HCT116 (cell line): ENCODE measurements at regions not wholly inside any gene's neighbourhood (a gene's known extent, or its start where the extent isn't known, plus 50 kb on each side); places are given as distances from the start of the nearest gene placed in this dataset.

ENCODE experiments used
- ATAC-seq: fragments of 200-7000 bp; cut with Tn5 transposase; 2 replicates; pipeline ENCODE4 v1.9.1; 2020; ENCODE audit warnings: mild to moderate bottlenecking, moderate library complexity
- BruUV-seq: library from RNA; stranded (reverse); fragments of 400-500 nt; replicated peaks from 2 replicates; lab custom pipeline; 2021; lab: Mats Ljungman, UMichigan
- CTCF ChIA-PET: fragments of 300-600 bp; sonication (Branson Sonifier 250); formaldehyde crosslinking; loops from one replicate; lab custom pipeline; 2021; ENCODE audit warnings: antibody characterized with exemption; lab: Charles Lee
- POLR2A ChIA-PET: fragments of 300-600, 350-600 bp; sonication (Branson Sonifier 250); formaldehyde crosslinking; loops from one replicate; lab custom pipeline; 2021; ENCODE audit warnings: antibody characterized with exemption; lab: Charles Lee
- RAD21 ChIA-PET, 2 experiments: fragments of 300-600 bp; sonication (Branson Sonifier 250); formaldehyde crosslinking; loops; one replicate each; lab custom pipeline; 2023; ENCODE audit warnings: low total read pairs in 2 of 2; ENCODE audit not compliant: uncharacterized antibody in 2 of 2, unreplicated experiment in 2 of 2, low non-redundant PET in 1 of 2; lab: Charles Lee
- DNase-seq: peaks from one replicate; pipeline ENCODE4 v3.0.0-alpha.2; 2010; ENCODE audit warnings: low read depth, low spot score
- H2AFZ ChIP-seq: fragments of 200-600 bp; shearing (Covaris generic), sonication (generic); 2 replicates; pipeline ENCODE4 v1.6.1; 2017; ENCODE audit warnings: low read depth, mixed run types, mixed read lengths, antibody characterized with exemption, low read length; ENCODE audit not compliant: poor library complexity, severe bottlenecking
- H3K27ac ChIP-seq: 2 replicates; pipeline ENCODE4 v1.5.1; 2012; ENCODE audit warnings: low read depth, low read length
- H3K27me3 ChIP-seq: fragments of 200-600 bp; sonication (generic); 2 replicates; pipeline ENCODE4 v1.6.1; 2016; ENCODE audit warnings: mixed run types, low read length, mixed read lengths; ENCODE audit not compliant: insufficient read depth
- H3K36me3 ChIP-seq, 2 experiments: fragments of 200-500 bp in 1 of 2; fragments of 200-600 bp in 1 of 2; sonication (Bioruptor generic) in 1 of 2; sonication (generic) in 1 of 2; 2 replicates each; pipeline versions ENCODE4 v1.5.1 to v1.6.1; 2014 to 2016; ENCODE audit warnings: low read length in 2 of 2, inconsistent platforms in 1 of 2, mixed read lengths in 1 of 2, mixed run types in 1 of 2; ENCODE audit not compliant: insufficient read depth in 2 of 2, control insufficient read depth in 1 of 2
- H3K4me1 ChIP-seq, 2 experiments: fragments of 200-600 bp in 1 of 2; sonication (generic) in 1 of 2; 2 replicates each; pipeline versions ENCODE4 v1.5.1 to v1.6.1; 2012 to 2017; ENCODE audit warnings: low read length in 2 of 2, inconsistent platforms in 1 of 2, mild to moderate bottlenecking in 1 of 2, mixed read lengths in 1 of 2, mixed run types in 1 of 2, moderate library complexity in 1 of 2; ENCODE audit not compliant: insufficient read depth in 2 of 2, control insufficient read depth in 1 of 2
- H3K4me2 ChIP-seq: fragments of 200-600 bp; sonication (generic); 2 replicates; pipeline ENCODE4 v1.6.1; 2017; ENCODE audit warnings: mixed run types, low read length, mixed read lengths
- H3K4me3 ChIP-seq, 2 experiments: fragments of 200-600 bp in 1 of 2; sonication (generic) in 1 of 2; replicated peaks in 1 of 2; 2 replicates each; pipeline ENCODE4 v1.5.1; 2011 to 2016; ENCODE audit warnings: low read length in 2 of 2, control low read depth in 1 of 2, low read depth in 1 of 2, mild to moderate bottlenecking in 1 of 2, mixed read lengths in 1 of 2, mixed run types in 1 of 2
- H3K79me2 ChIP-seq: fragments of 200-600 bp; sonication (generic); 2 replicates; pipeline ENCODE4 v1.6.1; 2017; ENCODE audit warnings: mild to moderate bottlenecking, mixed run types, low read length, moderate library complexity, mixed read lengths; ENCODE audit not compliant: insufficient read depth
- H3K9ac ChIP-seq: fragments of 200-600 bp; sonication (generic); 2 replicates; pipeline ENCODE4 v1.6.1; 2016; ENCODE audit warnings: low read length, mixed read lengths
- H3K9me2 ChIP-seq: fragments of 200-600 bp; sonication (generic), shearing (Covaris generic); 2 replicates; pipeline ENCODE4 v1.6.1; 2017; ENCODE audit warnings: mixed run types, mild to moderate bottlenecking, moderate library complexity; ENCODE audit not compliant: insufficient read depth
- H3K9me3 ChIP-seq, 2 experiments: fragments of 200-500 bp in 1 of 2; fragments of 200-600 bp in 1 of 2; sonication (Bioruptor generic) in 1 of 2; sonication (generic) in 1 of 2; 2 replicates each; pipeline ENCODE4 v1.6.1; 2014 to 2017; ENCODE audit warnings: low read length in 2 of 2, mixed read lengths in 2 of 2, inconsistent platforms in 1 of 2, low read depth in 1 of 2, mild to moderate bottlenecking in 1 of 2, mixed run types in 1 of 2, moderate library complexity in 1 of 2; ENCODE audit not compliant: control insufficient read depth in 1 of 2, insufficient read depth in 1 of 2
- H4K20me1 ChIP-seq: fragments of 200-600 bp; sonication (generic), shearing (Covaris generic); 2 replicates; pipeline ENCODE4 v1.6.1; 2017; ENCODE audit warnings: mixed run types, mild to moderate bottlenecking, moderate library complexity; ENCODE audit not compliant: insufficient read depth
- CEBPB ChIP-seq: IDR thresholded peaks from 2 replicates; pipeline ENCODE4 v1.6.1; 2012; ENCODE audit warnings: low read depth
- CTCF ChIP-seq, 3 experiments: fragments of 200-600 bp in 1 of 3; sonication (generic) in 1 of 3; IDR thresholded peaks in 2 of 3; conservative IDR thresholded peaks in 1 of 3; 2 replicates each; pipeline ENCODE4 v1.5.1; 2012 to 2017; ENCODE audit warnings: low read depth in 2 of 3, low read length in 2 of 3, antibody characterized with exemption in 1 of 3, borderline replicate concordance in 1 of 3, control low read depth in 1 of 3, mild to moderate bottlenecking in 1 of 3, mixed read lengths in 1 of 3, mixed run types in 1 of 3, moderate library complexity in 1 of 3; ENCODE audit not compliant: insufficient read depth in 1 of 3
- EZH2phosphoT487 ChIP-seq: fragments of 200-600 bp; IDR thresholded peaks from 2 replicates; pipeline ENCODE4 v1.6.1; 2018; ENCODE audit warnings: antibody characterized with exemption, borderline replicate concordance
- JUND ChIP-seq: IDR thresholded peaks from 2 replicates; pipeline ENCODE4 v1.6.1; 2012
- RAD21 ChIP-seq: IDR thresholded peaks from 2 replicates; pipeline ENCODE4 v1.6.1; 2012; ENCODE audit warnings: low read depth, mild to moderate bottlenecking
- TCF7L2 ChIP-seq: IDR thresholded peaks from 2 replicates; pipeline ENCODE4 v1.7.0; 2011; ENCODE audit warnings: borderline replicate concordance, inconsistent platforms; ENCODE audit not compliant: insufficient read depth, insufficient read length; ENCODE audit errors: extremely low read depth
- ZNF274 ChIP-seq: fragments of 200-500 bp; sonication (Bioruptor generic); IDR thresholded peaks from 2 replicates; pipeline ENCODE4 v1.6.1; 2014; ENCODE audit warnings: mild to moderate bottlenecking, low read depth, low read length, inconsistent platforms
- intact Hi-C: fragments of 100-400 bp; cut with micrococcal nuclease; formaldehyde crosslinking; loops from 2 replicates; pipeline ENCODE4 v1.10.0; 2022

DNA sequence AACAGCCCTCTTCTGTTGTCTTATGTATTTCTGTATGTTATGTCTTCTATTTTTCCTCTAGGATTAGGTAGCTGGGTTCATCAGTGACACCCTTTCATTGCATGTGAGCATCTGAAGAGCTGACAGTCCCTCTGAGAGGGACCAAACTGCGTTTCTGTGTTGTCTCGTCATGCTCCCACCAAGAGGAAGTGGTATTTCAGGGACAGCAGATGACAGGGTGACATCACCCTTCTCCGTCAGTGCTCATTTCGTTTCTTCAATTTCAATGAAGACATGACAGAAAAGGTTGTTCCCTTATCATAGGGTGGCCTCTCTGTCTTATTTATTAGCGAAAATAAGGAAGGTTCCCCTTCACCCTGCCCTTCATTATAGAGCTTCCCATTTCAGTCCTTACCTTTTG, 225.9 kb upstream of the NR4A3 start (continued):
- TF ChIP-seq RAD21 = no peak

DNA sequence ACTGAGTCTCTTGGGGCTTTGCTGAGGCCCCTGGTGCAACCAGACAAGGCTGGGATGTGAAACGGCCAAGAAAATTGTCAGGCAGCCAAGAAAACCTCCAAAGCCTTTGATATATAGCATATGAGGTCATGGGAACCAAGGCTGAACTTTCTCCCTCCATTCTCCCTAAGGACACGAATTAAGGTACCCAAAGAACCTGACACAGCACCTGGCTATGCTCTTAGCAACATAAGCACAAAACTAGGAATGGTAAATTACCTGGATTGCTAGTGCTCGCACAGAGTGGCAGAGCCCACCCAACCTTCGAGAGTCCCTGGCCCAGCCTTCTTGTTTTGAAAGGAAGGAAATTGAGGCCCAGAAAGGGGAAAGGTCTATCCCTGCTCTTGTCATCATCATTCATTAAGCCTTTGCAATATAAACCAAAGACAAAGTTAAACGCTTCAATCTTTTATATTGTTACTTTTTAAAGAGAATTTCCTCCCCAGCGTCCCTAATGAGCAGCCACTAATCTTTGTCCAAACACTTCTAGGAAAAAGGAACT, 220.0 kb upstream of the NR4A3 start:
- no peak for TF ChIP-seq JUND
- no peak for TF ChIP-seq ZNF274
- no peak for TF ChIP-seq CEBPB
- no peak for TF ChIP-seq CTCF (IDR thresholded peaks at IDR 0.05 in 2 of 3, conservative IDR thresholded peaks at IDR 0.05 in 1 of 3; ENCODE audit: borderline replicate concordance in 1 of 3, insufficient read depth in 1 of 3, low read depth in 2 of 3, low read length in 2 of 3)
- TF ChIP-seq RAD21 = no peak
- TF ChIP-seq TCF7L2 = no peak
- TF ChIP-seq EZH2phosphoT487 = no peak
- Histone ChIP-seq H2AFZ (no peak overlapping the region), H3K79me2 (no peaks in the 10 kb centered on the region), H3K4me2 (no peak overlapping the region), H3K4me1 (no peaks in the 10 kb centered on the region), H3K27me3 (no peaks in the 10 kb centered on the region), H3K4me3 (no peak overlapping the region), H3K36me3 (no peaks in the 10 kb centered on the region), H4K20me1 (no peaks in the 10 kb centered on the region), H3K9ac (no peak overlapping the region), H3K9me3 (no peaks in the 10 kb centered on the region), H3K27ac (no peak overlapping the region), H3K9me2 (no peaks in the 10 kb centered on the region)
- BruUV-seq = no TSS peak
- intact Hi-C loops = no loop called here
- CTCF ChIA-PET = no interaction called here
- RAD21 ChIA-PET = no interaction called here
- DNase-seq (no peak), ATAC-seq (no peak)
- POLR2A ChIA-PET = no interaction called here
